Ishikawa (cell line): ENCODE measurements at regions not wholly inside any gene's neighbourhood (a gene's known extent, or its start where the extent isn't known, plus 50 kb on each side); places are given as distances from the start of the nearest gene placed in this dataset.

Source experiments
- CEBPB ChIP-seq: IDR thresholded peaks from 2 replicates; pipeline ENCODE4 v1.6.1; 2012
- CREB1 ChIP-seq: IDR thresholded peaks from 2 replicates; pipeline ENCODE4 v1.6.1; 2012; ENCODE audit warnings: low read depth
- EGR1 ChIP-seq: IDR thresholded peaks from 2 replicates; pipeline ENCODE4 v1.6.1; 2012
- EP300 ChIP-seq: IDR thresholded peaks from 2 replicates; pipeline ENCODE4 v1.6.1; 2012; ENCODE audit warnings: borderline replicate concordance
- FOXM1 ChIP-seq: IDR thresholded peaks from 2 replicates; pipeline ENCODE4 v1.6.1; 2012; ENCODE audit warnings: low read depth, borderline replicate concordance
- NFIC ChIP-seq: IDR thresholded peaks from 2 replicates; pipeline ENCODE4 v1.6.1; 2012
- RAD21 ChIP-seq: IDR thresholded peaks from 2 replicates; pipeline ENCODE4 v1.6.1; 2012; ENCODE audit warnings: low read depth
- TAF1 ChIP-seq: IDR thresholded peaks from 2 replicates; pipeline ENCODE4 v1.6.1; 2012; ENCODE audit warnings: low read depth, mild to moderate bottlenecking
- TCF12 ChIP-seq: IDR thresholded peaks from 2 replicates; pipeline ENCODE4 v1.6.1; 2012; ENCODE audit warnings: low read depth
- TEAD4 ChIP-seq: IDR thresholded peaks from 2 replicates; pipeline ENCODE4 v1.6.1; 2012
- YY1 ChIP-seq: IDR thresholded peaks from 2 replicates; pipeline ENCODE4 v1.6.1; 2012; ENCODE audit warnings: low read depth
- ZBTB7A ChIP-seq: IDR thresholded peaks from 2 replicates; pipeline ENCODE4 v1.6.1; 2012; ENCODE audit warnings: low read depth
- TF ChIP-seq, protein P1 (sequence below): IDR thresholded peaks from 2 replicates; pipeline ENCODE4 v1.6.1; 2012
- TF ChIP-seq, protein P2 (sequence below): IDR thresholded peaks from 2 replicates; pipeline ENCODE4 v1.6.1; 2012
- TF ChIP-seq, protein P3 (sequence below): IDR thresholded peaks from 2 replicates; pipeline ENCODE4 v1.6.1; 2012; ENCODE audit warnings: low read depth, mild to moderate bottlenecking

DNA sequence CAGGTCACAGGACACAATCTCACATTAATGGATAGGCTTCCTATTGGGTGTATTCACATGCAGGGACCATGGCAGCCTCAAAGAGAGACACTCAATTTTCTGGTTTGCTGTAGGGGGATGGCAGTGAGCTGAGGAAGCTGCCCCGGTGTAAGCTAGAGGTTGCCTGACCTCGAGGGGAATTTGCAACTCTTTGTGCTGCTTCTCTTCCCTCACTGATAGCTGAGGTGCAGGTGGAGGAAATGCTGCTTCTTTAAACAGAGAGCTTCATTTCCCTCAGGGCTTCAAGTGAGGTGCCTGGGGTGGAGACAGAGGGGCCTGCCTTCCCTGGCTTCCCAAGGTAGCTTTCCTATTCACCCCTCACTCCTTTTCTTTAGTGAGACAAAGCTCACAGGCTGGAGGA, 151.9 kb downstream of the CD83 start:
- TF ChIP-seq YY1 (no peak), FOXM1 (no peak), TEAD4 (no peak), ZBTB7A (no peak), RAD21 (no peak), EP300 (no peak), CEBPB (no peak), CREB1 (no peak), TCF12 (no peak)
- TF ChIP-seq, protein P1, sequence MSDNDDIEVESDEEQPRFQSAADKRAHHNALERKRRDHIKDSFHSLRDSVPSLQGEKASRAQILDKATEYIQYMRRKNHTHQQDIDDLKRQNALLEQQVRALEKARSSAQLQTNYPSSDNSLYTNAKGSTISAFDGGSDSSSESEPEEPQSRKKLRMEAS = no peak

DNA sequence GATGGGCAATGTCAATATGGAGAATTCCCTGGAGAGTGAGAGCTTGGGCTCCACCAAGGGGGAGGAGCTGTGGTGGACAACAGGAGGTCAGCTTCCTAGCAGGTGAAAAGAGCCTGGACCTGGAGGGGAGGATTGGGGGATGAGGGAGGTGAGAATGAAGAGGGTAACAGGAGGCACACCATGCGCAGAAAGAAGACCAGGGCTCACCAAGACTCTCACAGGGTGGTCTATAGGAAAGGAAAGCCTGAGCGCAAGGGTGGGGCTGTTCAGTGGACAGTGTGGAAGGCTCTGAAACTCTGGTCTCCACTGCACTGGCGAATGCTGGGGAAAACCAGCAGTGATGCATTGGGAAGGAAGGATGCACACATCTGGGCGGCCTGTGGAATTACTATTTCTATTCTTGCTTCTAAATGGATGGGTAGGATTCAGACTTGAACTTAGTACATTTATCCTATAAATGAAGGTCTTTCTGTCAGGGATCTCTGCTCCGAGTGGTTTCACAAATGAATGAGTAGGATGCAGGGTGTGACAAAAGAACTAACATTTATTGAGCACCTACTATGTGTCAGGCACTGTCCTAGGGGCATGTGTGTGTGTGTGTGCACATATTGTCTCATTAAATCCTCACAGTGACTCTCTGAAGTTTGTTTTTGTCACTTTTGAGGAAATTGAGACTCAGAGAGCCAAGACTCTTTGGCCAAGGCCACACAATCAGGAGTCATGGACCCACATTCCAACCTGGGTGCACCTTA, 152.7 kb downstream of the CD83 start:
- TF ChIP-seq, protein P2, sequence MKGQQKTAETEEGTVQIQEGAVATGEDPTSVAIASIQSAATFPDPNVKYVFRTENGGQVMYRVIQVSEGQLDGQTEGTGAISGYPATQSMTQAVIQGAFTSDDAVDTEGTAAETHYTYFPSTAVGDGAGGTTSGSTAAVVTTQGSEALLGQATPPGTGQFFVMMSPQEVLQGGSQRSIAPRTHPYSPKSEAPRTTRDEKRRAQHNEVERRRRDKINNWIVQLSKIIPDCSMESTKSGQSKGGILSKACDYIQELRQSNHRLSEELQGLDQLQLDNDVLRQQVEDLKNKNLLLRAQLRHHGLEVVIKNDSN = no peak
- no peak for TF ChIP-seq ZBTB7A
- TF ChIP-seq CEBPB = no peak
- TF ChIP-seq CREB1 = no peak
- no peak for TF ChIP-seq TCF12
- TF ChIP-seq TEAD4 = no peak
- TF ChIP-seq FOXM1 = no peak
- TF ChIP-seq, protein P1 = no peak

DNA sequence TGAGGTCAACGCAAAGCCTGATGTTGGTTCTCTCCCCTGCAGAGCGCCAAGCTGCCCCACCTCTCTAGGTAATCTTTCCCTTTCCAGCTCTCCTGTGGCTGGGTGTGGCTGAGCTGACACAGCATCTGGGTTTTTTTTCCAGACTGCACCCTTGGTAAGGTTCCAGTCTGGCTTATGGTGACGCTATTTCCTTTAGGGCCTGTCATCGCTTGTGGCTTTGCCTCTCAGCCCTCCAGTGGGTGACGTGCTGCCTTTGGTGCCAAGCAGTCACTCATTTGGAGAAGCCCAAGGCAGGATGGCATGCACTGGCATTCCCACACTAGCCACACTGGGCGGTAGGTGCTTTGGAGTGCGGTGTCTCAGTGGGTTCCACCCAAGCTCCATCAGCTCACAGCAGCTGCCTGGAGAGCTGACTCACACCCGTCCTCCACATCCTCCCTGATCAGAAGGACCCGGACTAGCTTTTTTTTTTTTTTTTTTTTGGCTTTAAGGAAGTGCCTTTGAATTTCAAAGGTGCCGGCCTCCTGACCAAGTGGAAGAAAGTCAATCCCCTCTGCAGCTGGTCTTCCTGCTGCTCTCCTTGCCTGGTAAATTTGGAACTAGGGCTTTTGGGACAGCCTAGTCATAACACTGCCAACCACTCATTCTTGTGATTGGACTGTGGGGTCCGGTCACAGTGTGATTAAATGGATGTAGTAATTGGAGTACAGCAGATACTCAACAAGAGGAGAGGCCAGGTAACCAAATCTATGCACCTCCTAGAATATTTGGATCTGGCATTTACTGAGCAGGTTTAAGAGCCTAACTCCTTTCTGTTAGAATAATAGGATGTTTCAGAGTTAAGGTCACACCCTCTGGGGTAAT, 153.6 kb downstream of the CD83 start:
- TF ChIP-seq YY1 = no peak
- no peak for TF ChIP-seq EP300
- TF ChIP-seq EGR1 = no peak
- TF ChIP-seq FOXM1 = no peak
- TF ChIP-seq, protein P3, sequence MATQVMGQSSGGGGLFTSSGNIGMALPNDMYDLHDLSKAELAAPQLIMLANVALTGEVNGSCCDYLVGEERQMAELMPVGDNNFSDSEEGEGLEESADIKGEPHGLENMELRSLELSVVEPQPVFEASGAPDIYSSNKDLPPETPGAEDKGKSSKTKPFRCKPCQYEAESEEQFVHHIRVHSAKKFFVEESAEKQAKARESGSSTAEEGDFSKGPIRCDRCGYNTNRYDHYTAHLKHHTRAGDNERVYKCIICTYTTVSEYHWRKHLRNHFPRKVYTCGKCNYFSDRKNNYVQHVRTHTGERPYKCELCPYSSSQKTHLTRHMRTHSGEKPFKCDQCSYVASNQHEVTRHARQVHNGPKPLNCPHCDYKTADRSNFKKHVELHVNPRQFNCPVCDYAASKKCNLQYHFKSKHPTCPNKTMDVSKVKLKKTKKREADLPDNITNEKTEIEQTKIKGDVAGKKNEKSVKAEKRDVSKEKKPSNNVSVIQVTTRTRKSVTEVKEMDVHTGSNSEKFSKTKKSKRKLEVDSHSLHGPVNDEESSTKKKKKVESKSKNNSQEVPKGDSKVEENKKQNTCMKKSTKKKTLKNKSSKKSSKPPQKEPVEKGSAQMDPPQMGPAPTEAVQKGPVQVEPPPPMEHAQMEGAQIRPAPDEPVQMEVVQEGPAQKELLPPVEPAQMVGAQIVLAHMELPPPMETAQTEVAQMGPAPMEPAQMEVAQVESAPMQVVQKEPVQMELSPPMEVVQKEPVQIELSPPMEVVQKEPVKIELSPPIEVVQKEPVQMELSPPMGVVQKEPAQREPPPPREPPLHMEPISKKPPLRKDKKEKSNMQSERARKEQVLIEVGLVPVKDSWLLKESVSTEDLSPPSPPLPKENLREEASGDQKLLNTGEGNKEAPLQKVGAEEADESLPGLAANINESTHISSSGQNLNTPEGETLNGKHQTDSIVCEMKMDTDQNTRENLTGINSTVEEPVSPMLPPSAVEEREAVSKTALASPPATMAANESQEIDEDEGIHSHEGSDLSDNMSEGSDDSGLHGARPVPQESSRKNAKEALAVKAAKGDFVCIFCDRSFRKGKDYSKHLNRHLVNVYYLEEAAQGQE = no peak
- no peak for TF ChIP-seq CREB1

DNA sequence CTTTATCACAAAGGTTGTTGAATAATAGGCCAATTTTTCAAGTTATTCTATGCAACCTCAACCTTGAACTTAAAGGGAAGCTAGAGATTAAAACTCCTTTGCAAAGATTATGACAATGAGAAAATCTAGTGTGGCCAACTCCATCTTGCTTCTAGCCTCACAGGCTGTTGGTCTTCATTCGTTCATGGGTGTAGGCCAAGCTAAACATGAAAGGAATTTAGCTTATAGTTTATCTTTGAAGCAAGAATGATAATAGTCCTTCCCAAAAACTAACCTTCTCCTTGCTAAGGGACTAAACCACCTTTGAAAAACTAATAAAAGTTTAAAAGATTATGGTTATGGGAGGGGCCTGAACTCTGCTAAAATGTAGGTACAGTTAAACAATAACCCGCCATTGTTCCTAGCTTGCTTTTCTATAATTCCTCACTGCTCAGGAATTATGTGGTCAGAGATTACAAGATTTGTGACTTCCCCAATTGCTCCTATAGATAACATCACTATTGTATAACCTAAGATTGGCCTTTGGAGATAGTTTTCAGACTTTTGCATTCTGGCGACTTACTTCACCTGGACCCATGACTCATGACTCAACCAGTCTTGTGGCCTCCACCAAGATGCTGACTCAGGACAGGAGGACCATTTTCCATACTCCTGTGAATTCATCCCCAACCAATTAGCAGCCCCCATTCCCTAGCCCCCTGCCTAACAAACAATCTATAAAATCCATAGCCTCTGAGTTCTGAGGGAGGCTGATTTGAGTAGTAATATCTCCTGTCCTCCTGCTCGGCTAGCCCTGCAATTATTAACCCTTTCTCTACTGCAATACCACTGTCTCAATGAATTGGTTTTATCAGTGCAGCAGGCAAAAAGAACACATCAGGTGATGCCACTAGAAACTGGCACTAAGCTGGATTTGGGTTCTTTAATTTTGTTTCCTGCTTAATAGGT, 154.5 kb downstream of the CD83 start:
- TF ChIP-seq CREB1 (no peak), RAD21 (no peak), ZBTB7A (no peak), NFIC (no peak), YY1 (no peak), TAF1 (no peak), TCF12 (no peak), CEBPB (no peak), EGR1 (no peak), EP300 (no peak), FOXM1 (no peak), TEAD4 (no peak)
- TF ChIP-seq, protein P1 = no peak
- TF ChIP-seq, protein P2 = no peak
- TF ChIP-seq, protein P3 = no peak

DNA sequence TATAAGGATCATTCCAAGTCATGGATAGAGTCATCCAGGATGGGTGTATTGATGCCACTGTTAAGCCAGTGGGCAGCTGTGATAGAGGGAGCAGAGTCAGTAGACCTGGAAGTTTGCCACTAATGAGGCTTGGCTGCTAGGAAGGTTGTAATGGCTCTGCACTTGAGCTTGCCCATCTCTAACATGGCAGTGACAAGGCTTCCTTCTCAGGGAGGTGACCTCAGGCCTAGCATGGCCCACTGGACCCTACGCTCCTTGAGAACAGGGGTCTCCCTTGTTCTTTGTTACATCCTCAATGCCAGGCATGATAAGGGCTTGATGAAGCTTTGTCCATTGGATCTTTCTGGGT, 155.1 kb downstream of the CD83 start:
- TF ChIP-seq CREB1 = no peak
- TF ChIP-seq, protein P3 = no peak
- TF ChIP-seq, protein P1 = no peak
- TF ChIP-seq YY1 = no peak
- TF ChIP-seq NFIC = no peak
- no peak for TF ChIP-seq TEAD4
- TF ChIP-seq TCF12 = no peak
- no peak for TF ChIP-seq ZBTB7A
- no peak for TF ChIP-seq FOXM1
- TF ChIP-seq, protein P2 = no peak
- no peak for TF ChIP-seq TAF1
- TF ChIP-seq CEBPB = no peak
- no peak for TF ChIP-seq EP300
- no peak for TF ChIP-seq RAD21
